ENCODE measurements at regions not wholly inside any gene's neighbourhood (a gene's known extent, or its start where the extent isn't known, plus 50 kb on each side); places are given as distances from the start of the nearest gene placed in this dataset.

DNA sequence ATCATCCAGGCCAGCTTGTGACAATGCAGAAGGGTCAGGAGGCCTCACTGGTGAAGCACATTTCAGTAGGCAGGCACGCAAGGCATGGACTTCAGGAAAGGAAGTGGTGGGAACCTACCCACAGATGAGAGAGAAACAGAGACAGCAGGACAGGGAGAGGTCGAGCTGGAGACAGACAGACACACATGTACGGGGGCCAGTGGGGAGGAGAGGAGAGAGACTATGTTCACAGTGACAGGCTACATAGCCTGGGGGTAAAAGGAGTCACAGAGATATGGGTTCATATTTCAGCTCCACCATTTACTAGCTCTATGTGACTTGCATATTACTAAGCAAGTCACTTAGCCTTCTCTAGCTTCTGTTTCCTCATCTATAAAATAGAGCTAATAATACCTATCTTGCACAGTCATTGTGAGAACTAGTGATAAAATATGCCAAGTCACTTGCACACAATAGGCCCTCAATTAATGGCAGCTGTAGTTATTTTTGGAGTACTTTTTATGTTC is 91.1 kb upstream of the FUT8 start:
- Histone ChIP-seq H3K36me3 (ENCODE audit: control insufficient read depth in 2 of 2, extremely low read depth in 1 of 2, insufficient read depth in 2 of 2, low read length in 2 of 2) (no peaks in the 10 kb centered on the region), H3K9me3 (ENCODE audit: control insufficient read depth, low read depth, low read length) (no peaks in the 10 kb centered on the region), H4K20me1 (ENCODE audit: control insufficient read depth, extremely low read depth, insufficient read depth, low read length) (no peaks in the 10 kb centered on the region), H2AFZ (ENCODE audit: control insufficient read depth, low read length) (no peak overlapping the region), H3K4me2 (ENCODE audit: control insufficient read depth, extremely low read depth, insufficient read depth, low read depth, low read length) (no peak overlapping the region), H3K79me2 (ENCODE audit: control insufficient read depth, insufficient read depth, low read length) (no peaks in the 10 kb centered on the region), H3K4me1 (ENCODE audit: control insufficient read depth, extremely low read depth, insufficient read depth, low read length) (peaks cover 24% of the 10 kb centered on the region), H3K4me3 (ENCODE audit: control insufficient read depth in 2 of 3, extremely low read depth in 1 of 3, insufficient read depth in 2 of 3, low read depth in 1 of 3, low read length in 3 of 3) (no peak overlapping the region), H3K27ac (ENCODE audit: control insufficient read depth, insufficient read depth, low read length) (no peak overlapping the region), H3K9ac (ENCODE audit: control insufficient read depth, extremely low read depth, insufficient read depth, low read length) (no peak overlapping the region), H3K9me1 (ENCODE audit: control insufficient read depth, extremely low read depth, insufficient read depth, low read length) (no peaks in the 10 kb centered on the region), H3K27me3 (ENCODE audit: control insufficient read depth, extremely low read depth, insufficient read depth, low read length) (no peaks in the 10 kb centered on the region)
- TF ChIP-seq, protein P1, sequence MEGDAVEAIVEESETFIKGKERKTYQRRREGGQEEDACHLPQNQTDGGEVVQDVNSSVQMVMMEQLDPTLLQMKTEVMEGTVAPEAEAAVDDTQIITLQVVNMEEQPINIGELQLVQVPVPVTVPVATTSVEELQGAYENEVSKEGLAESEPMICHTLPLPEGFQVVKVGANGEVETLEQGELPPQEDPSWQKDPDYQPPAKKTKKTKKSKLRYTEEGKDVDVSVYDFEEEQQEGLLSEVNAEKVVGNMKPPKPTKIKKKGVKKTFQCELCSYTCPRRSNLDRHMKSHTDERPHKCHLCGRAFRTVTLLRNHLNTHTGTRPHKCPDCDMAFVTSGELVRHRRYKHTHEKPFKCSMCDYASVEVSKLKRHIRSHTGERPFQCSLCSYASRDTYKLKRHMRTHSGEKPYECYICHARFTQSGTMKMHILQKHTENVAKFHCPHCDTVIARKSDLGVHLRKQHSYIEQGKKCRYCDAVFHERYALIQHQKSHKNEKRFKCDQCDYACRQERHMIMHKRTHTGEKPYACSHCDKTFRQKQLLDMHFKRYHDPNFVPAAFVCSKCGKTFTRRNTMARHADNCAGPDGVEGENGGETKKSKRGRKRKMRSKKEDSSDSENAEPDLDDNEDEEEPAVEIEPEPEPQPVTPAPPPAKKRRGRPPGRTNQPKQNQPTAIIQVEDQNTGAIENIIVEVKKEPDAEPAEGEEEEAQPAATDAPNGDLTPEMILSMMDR (optimal IDR thresholded peaks at IDR 0.05 in 1 of 3, IDR thresholded peaks at IDR 0.05 in 1 of 3, conservative IDR thresholded peaks at IDR 0.05 in 1 of 3; ENCODE audit: extremely low read depth in 1 of 3, insufficient read depth in 2 of 3, low read length in 3 of 3): no peak
- no peak for TF ChIP-seq EZH2 (IDR thresholded peaks at IDR 0.05; ENCODE audit: low read length)
- dilution Hi-C loops (cut with MboI; ENCODE audit: extremely low pct_ligation_motif_present, low sequenced_read_pairs): no loop called here
- no peak for DNase-seq (ENCODE audit: low read depth, low spot score)
- FAIRE-seq: no peak

DNA sequence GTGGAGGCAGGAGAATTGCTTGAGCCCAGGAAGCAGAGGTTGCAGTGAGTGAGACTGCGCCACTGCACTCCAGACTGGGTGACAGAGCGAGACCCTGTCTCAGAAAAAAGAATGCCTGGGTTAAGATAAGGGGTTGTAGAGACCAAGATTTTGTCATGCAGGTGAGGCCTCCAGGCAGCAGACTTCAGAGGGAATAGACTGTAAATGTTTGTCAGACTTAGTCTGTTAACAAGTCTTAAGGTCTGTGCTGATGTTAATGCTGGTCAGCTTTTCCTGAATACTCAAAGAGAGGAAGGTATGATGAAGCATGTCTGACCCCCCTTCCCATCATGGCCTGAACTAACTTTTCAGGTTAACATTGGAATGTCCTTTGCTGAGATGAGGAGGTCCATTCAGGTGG is 83.0 kb upstream of the FUT8 start:
- dilution Hi-C loops (cut with MboI; ENCODE audit: extremely low pct_ligation_motif_present, low sequenced_read_pairs): no loop called here
- peaks cover 28% of the 10 kb centered on the region for H3K4me1 ChIP-seq (ENCODE audit: control insufficient read depth, extremely low read depth, insufficient read depth, low read length)
- DNase-seq (ENCODE audit: low read depth, low spot score) (no peak), FAIRE-seq (no peak)
- H3K4me3 ChIP-seq (ENCODE audit: control insufficient read depth in 2 of 3, extremely low read depth in 1 of 3, insufficient read depth in 2 of 3, low read depth in 1 of 3, low read length in 3 of 3): no peak overlapping the region
- H3K27ac ChIP-seq (ENCODE audit: control insufficient read depth, insufficient read depth, low read length): no peak overlapping the region
- TF ChIP-seq, protein P1 (optimal IDR thresholded peaks at IDR 0.05 in 1 of 3, IDR thresholded peaks at IDR 0.05 in 1 of 3, conservative IDR thresholded peaks at IDR 0.05 in 1 of 3; ENCODE audit: extremely low read depth in 1 of 3, insufficient read depth in 2 of 3, low read length in 3 of 3): no peak
- TF ChIP-seq EZH2 (IDR thresholded peaks at IDR 0.05; ENCODE audit: low read length): no peak
- H3K79me2 ChIP-seq (ENCODE audit: control insufficient read depth, insufficient read depth, low read length): no peaks in the 10 kb centered on the region
- no peaks in the 10 kb centered on the region for H3K36me3 ChIP-seq (ENCODE audit: control insufficient read depth in 2 of 2, extremely low read depth in 1 of 2, insufficient read depth in 2 of 2, low read length in 2 of 2)
- H3K4me2 ChIP-seq (ENCODE audit: control insufficient read depth, extremely low read depth, insufficient read depth, low read depth, low read length): no peak overlapping the region
- H3K27me3 ChIP-seq (ENCODE audit: control insufficient read depth, extremely low read depth, insufficient read depth, low read length): no peaks in the 10 kb centered on the region
- no peak overlapping the region for H3K9ac ChIP-seq (ENCODE audit: control insufficient read depth, extremely low read depth, insufficient read depth, low read length)
- H2AFZ ChIP-seq (ENCODE audit: control insufficient read depth, low read length): no peak overlapping the region
- no peaks in the 10 kb centered on the region for H4K20me1 ChIP-seq (ENCODE audit: control insufficient read depth, extremely low read depth, insufficient read depth, low read length)
- no peaks in the 10 kb centered on the region for H3K9me3 ChIP-seq (ENCODE audit: control insufficient read depth, low read depth, low read length)
- H3K9me1 ChIP-seq (ENCODE audit: control insufficient read depth, extremely low read depth, insufficient read depth, low read length): no peaks in the 10 kb centered on the region

Measured in keratinocyte (primary cell).